A549 (cell line): ENCODE measurements at regions not wholly inside any gene's neighbourhood (a gene's known extent, or its start where the extent isn't known, plus 50 kb on each side); places are given as distances from the start of the nearest gene placed in this dataset.

Experiments
- ATAC-seq, 2 experiments: fragments of 200-7000 bp in 1 of 2; fragments of >200 bp in 1 of 2; cut with Nextera tagmentation in 1 of 2; cut with Tn5 transposase in 1 of 2; 3 replicates each; pipeline versions ENCODE4 v1.8.0 to v1.9.1; 2018 to 2020; ENCODE audit warnings: mild to moderate bottlenecking in 1 of 2, moderate library complexity in 1 of 2
- CTCF ChIA-PET: fragments of 300-600 bp; sonication (Branson Sonifier 250); formaldehyde crosslinking; extraction: SDS; loops from one replicate; lab custom pipeline; 2021; ENCODE audit warnings: antibody characterized with exemption, inconsistent platforms; lab: Yijun Ruan, JAX
- POLR2A ChIA-PET: fragments of 350-600 bp; formaldehyde crosslinking; extraction: SDS; loops from one replicate; lab custom pipeline; 2021; ENCODE audit warnings: antibody characterized with exemption, inconsistent platforms; lab: Yijun Ruan, JAX
- DNase-seq, 2 experiments: peaks; one replicate each; pipeline versions ENCODE4 v3.0.0 to v3.0.0-alpha.2; 2011 to 2016; ENCODE audit warnings: low read depth in 1 of 2, low spot score in 1 of 2
- FAIRE-seq: peaks from 2 replicates; lab custom pipeline; 2011; peaks lifted over from hg19 to GRCh38; lab: Jason Lieb, UNC
- H3K27ac ChIP-seq, 2 experiments: fragments of >200 bp; sonication (Bioruptor Twin); formaldehyde crosslinking; 3 replicates each; pipeline ENCODE4 v1.5.1; 2016 to 2017
- H3K4me1 ChIP-seq: fragments of >200 bp; sonication (Bioruptor Twin); formaldehyde crosslinking; 3 replicates; pipeline ENCODE4 v1.6.1; 2016
- H3K4me2 ChIP-seq: fragments of >200 bp; sonication (Bioruptor Twin); formaldehyde crosslinking; 3 replicates; pipeline ENCODE4 v1.6.1; 2016
- H3K4me3 ChIP-seq: fragments of >200 bp; sonication (Bioruptor Twin); formaldehyde crosslinking; 3 replicates; pipeline ENCODE4 v1.5.1; 2016
- H3K9me3 ChIP-seq: fragments of >200 bp; sonication (Bioruptor Twin); formaldehyde crosslinking; 3 replicates; pipeline ENCODE4 v1.6.1; 2016
- CHD4 ChIP-seq: fragments of 200-600 bp; sonication (generic); IDR thresholded peaks from 2 replicates; pipeline ENCODE4 v1.6.1; 2016; ENCODE audit warnings: antibody characterized with exemption, mild to moderate bottlenecking, borderline replicate concordance
- CTCF ChIP-seq: fragments of >200 bp; sonication (Bioruptor Twin); formaldehyde crosslinking; IDR thresholded peaks from 3 replicates; pipeline ENCODE4 v1.5.1; 2016
- E2F6 ChIP-seq: IDR thresholded peaks from 2 replicates; pipeline ENCODE4 v1.6.1; 2012; ENCODE audit warnings: low read depth, borderline replicate concordance
- EHF ChIP-seq: fragments of 250-450 bp; sonication (Bioruptor Pico); IDR thresholded peaks from 2 replicates; pipeline ENCODE4 v1.5.0; 2020; ENCODE audit warnings: mild to moderate bottlenecking
- EHMT2 ChIP-seq: fragments of 200-600 bp; sonication (generic); IDR thresholded peaks from 2 replicates; pipeline ENCODE4 v1.6.1; 2016; ENCODE audit warnings: antibody characterized with exemption, low read depth, mild to moderate bottlenecking, moderate library complexity
- EP300 ChIP-seq, 2 experiments: fragments of >200 bp; sonication (Bioruptor Twin); formaldehyde crosslinking; IDR thresholded peaks; 2 replicates in 1 of 2; 3 replicates in 1 of 2; pipeline ENCODE4 v1.6.1; 2016 to 2017
- ESRRA ChIP-seq: fragments of 150-350 bp; IDR thresholded peaks from 2 replicates; pipeline ENCODE4 v1.6.1; 2014; ENCODE audit warnings: mild to moderate bottlenecking, low read length, borderline replicate concordance
- FOSB ChIP-seq: fragments of 250-450 bp; sonication (Bioruptor Pico); IDR thresholded peaks from 2 replicates; pipeline ENCODE4 v1.5.0; 2020; ENCODE audit warnings: mild to moderate bottlenecking, moderate library complexity
- HOXB5 ChIP-seq: fragments of 250-450 bp; sonication (Bioruptor Pico); IDR thresholded peaks from 2 replicates; pipeline ENCODE4 v1.5.0; 2020; ENCODE audit warnings: mild to moderate bottlenecking, moderate library complexity
- JUN ChIP-seq, 2 experiments: fragments of >200 bp; sonication (Bioruptor Twin); formaldehyde crosslinking; IDR thresholded peaks; 2 replicates in 1 of 2; 3 replicates in 1 of 2; pipeline ENCODE4 v1.6.1; 2016 to 2017
- MAFK ChIP-seq: fragments of 450-650 bp; IDR thresholded peaks from 2 replicates; pipeline ENCODE4 v1.6.1; 2014; ENCODE audit not compliant: partially characterized antibody
- MAX ChIP-seq: IDR thresholded peaks from 2 replicates; pipeline ENCODE4 v1.6.1; 2012
- MAZ ChIP-seq: fragments of 150-350 bp; IDR thresholded peaks from 2 replicates; pipeline ENCODE4 v1.6.1; 2014; ENCODE audit warnings: antibody characterized with exemption, low read depth, low read length, borderline replicate concordance
- NPAS2 ChIP-seq: fragments of 250-450 bp; sonication (Bioruptor Pico); IDR thresholded peaks from 2 replicates; pipeline ENCODE4 v1.8.0; 2022; ENCODE audit warnings: mild to moderate bottlenecking, moderate library complexity, borderline replicate concordance
- RCOR1 ChIP-seq: fragments of 150-350 bp; IDR thresholded peaks from 2 replicates; pipeline ENCODE4 v1.6.1; 2014; ENCODE audit warnings: antibody characterized with exemption, low read length, low read depth
- SREBF2 ChIP-seq: fragments of 450-650 bp; IDR thresholded peaks from 2 replicates; pipeline ENCODE4 v1.6.1; 2014; ENCODE audit warnings: mild to moderate bottlenecking, moderate library complexity
- ZC3H11A ChIP-seq: fragments of 450-650 bp; IDR thresholded peaks from 2 replicates; pipeline ENCODE4 v1.6.1; 2014; ENCODE audit warnings: antibody characterized with exemption, mild to moderate bottlenecking
- ZFP36 ChIP-seq: fragments of 450-650 bp; IDR thresholded peaks from 2 replicates; pipeline ENCODE4 v1.6.1; 2014; ENCODE audit warnings: borderline replicate concordance; ENCODE audit not compliant: partially characterized antibody
- ZSCAN20 ChIP-seq: fragments of 250-450 bp; sonication (Bioruptor Pico); IDR thresholded peaks from 2 replicates; pipeline ENCODE4 v1.8.0; 2022; ENCODE audit warnings: mild to moderate bottlenecking, moderate library complexity
- WGBS: methylation state at CpG from one replicate; pipeline ENCODE4 v1.1.6; 2017; ENCODE audit errors: missing lambda C conversion rate; 5-methylcytosine and 5-hydroxymethylcytosine counted together

DNA sequence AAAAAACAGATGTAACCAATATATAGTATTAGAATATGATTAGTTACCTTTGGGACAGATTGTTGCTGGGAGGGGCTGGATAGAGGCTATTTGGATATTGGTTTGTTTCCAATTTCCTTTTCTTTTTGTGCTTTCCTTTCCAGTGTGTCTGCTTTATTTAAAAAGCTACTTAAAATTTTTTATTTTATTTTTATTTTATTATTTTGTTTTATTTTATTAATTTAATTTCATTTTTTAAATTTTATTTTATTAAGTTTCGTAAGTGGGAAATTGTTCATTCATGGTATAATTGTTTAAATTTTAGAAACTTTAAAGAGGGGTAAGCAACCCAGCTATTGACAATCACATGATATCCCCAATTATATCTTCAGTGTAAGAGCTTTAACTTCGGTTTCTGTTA lies 2077.0 kb upstream of the PCDH20 start (continued):
- TF ChIP-seq E2F6 (no peak), SREBF2 (no peak), MAX (no peak)

- FAIRE-seq, result no peak
- DNase-seq, result no peak
- no peak for ATAC-seq
- POLR2A ChIA-PET, result no interaction called here
- H3K4me2 ChIP-seq, result no peak overlapping the region
- H3K9me3 ChIP-seq, result no peaks in the 10 kb centered on the region
- CTCF ChIA-PET, result no interaction called here
- WGBS, result 0% methylated on average over 1 of the region's 1 CpG
- TF ChIP-seq CHD4, result no peak
- no peak for TF ChIP-seq ZC3H11A
- TF ChIP-seq RCOR1, result no peak
- TF ChIP-seq MAZ, result no peak
- TF ChIP-seq MAFK, result peak; percentile 90
- no peak for TF ChIP-seq ESRRA
- TF ChIP-seq ZSCAN20 (CRISPR knock-in tag), result no peak
- no peak overlapping the region for H3K4me3 ChIP-seq
- H3K4me1 ChIP-seq, result no peaks in the 10 kb centered on the region
- no peak overlapping the region for H3K27ac ChIP-seq
Measured at GRCh38 chr13:63490149-63490548, 2074.5 kb upstream of the PCDH20 start.

GRCh38 chr13:63481334-63481733 lies 2065.7 kb upstream of the PCDH20 start:
- H3K4me2 ChIP-seq, result no peak overlapping the region
- DNase-seq (no peak), FAIRE-seq (no peak), ATAC-seq (no peak)
- ChIA-PET CTCF (no interaction called here), POLR2A (no interaction called here)
- H3K27ac ChIP-seq, result no peak overlapping the region
- H3K9me3 ChIP-seq, result no peaks in the 10 kb centered on the region
- no peak for TF ChIP-seq SREBF2
- no peak for TF ChIP-seq FOSB
- no peak for TF ChIP-seq CTCF
- TF ChIP-seq EP300 (IDR thresholded peaks at IDR 0.05), result no peak
- no peak for TF ChIP-seq HOXB5
- no peak for TF ChIP-seq NPAS2 (CRISPR knock-in tag)
- no peak for TF ChIP-seq ZFP36
- TF ChIP-seq ESRRA, result no peak
- TF ChIP-seq MAFK, result no peak
- no peak for TF ChIP-seq EHMT2
- no peak for TF ChIP-seq JUN (IDR thresholded peaks at IDR 0.05)
- H3K4me3 ChIP-seq, result no peak overlapping the region
- no peaks in the 10 kb centered on the region for H3K4me1 ChIP-seq

DNA sequence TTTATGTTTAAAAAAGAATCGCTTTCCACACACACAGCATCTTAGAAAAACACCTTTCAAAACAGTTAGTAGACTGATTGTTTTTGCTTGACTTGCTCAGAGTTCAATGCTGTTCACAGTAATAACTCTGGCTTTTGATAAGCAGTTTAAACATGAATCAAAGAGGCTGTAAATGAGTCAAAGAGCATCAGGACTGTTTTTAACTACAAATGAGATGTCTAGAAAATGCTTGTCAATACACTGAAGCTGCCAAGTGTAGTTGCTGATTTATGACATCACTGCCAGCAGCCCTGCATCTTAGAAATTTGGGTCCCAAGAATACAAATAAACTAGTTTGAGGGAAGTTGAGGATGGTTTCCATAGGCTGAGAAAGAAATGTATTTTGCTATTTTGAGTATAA lies 2057.1 kb upstream of the PCDH20 start:
- POLR2A ChIA-PET, result no interaction called here
- H3K4me1 ChIP-seq, result no peaks in the 10 kb centered on the region
- FAIRE-seq (no peak), ATAC-seq (no peak), DNase-seq (no peak)
- no peak overlapping the region for H3K4me2 ChIP-seq
- CTCF ChIA-PET, result no interaction called here
- 12% methylated on average over 1 of the region's 1 CpG for WGBS
- no peaks in the 10 kb centered on the region for H3K9me3 ChIP-seq
- H3K27ac ChIP-seq, result no peak overlapping the region
- no peak overlapping the region for H3K4me3 ChIP-seq
- TF ChIP-seq RCOR1 (no peak), EHF (no peak)
